ENCODE measurements at regions not wholly inside any gene's neighbourhood (a gene's known extent, or its start where the extent isn't known, plus 50 kb on each side); places are given as distances from the start of the nearest gene placed in this dataset.

DNA sequence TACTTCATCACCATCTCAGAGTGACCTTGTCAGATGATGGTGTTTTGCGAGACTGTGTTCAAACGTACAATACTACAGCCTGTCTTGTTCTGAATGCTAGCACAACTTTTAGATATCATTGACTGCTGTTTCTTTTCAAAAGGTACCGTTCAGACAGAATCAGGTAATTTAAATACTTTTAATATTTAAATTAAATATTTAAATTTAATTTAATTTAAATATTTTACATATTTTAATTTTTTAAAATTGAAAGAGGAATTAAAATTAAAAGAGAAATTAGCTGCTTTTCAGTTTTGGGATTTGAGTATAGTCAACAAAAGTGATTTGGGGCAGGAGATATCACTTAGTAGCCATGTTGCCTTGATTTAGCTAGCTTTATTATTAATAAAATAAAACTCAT is 642.1 kb upstream of the CCDC179 start:
- TF ChIP-seq CTCF (IDR thresholded peaks at IDR 0.05), result no peak
- no peak for TF ChIP-seq POLR2A (IDR thresholded peaks at IDR 0.05)
